ENCODE measurements at regions not wholly inside any gene's neighbourhood (a gene's known extent, or its start where the extent isn't known, plus 50 kb on each side); places are given as distances from the start of the nearest gene placed in this dataset.

DNA sequence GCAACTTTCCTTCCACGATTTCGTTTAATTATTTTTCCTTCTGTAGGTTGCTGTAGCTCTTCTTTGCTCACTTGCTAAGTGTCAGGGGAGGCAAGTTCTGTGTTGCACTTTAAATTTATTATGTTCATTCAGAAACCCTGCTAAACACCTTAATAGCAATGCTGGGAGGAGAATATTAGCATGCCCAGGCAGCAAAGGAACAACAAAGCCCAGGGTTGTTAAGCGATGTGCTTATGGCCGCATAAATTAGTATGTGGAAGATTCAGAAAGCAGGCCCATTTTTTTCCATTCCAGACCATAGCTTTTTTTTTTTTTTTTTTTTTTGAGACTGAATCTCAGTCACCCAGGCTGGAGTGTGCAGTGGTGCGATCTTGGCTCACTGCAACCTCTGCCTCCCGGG, 151.3 kb downstream of the BACH1 start:
- Histone ChIP-seq H3K36me3 (ENCODE audit: control insufficient read depth, insufficient read depth, low read length) (no peaks in the 10 kb centered on the region), H3K27me3 (replicated peaks; ENCODE audit: control insufficient read depth, insufficient read depth, low read length) (no peaks in the 10 kb centered on the region), H3K4me3 (replicated peaks; ENCODE audit: low read depth, low read length) (no peak overlapping the region)
- no peak for DNase-seq (ENCODE audit: extremely low read depth, insufficient read length)
- TF ChIP-seq, protein P1, sequence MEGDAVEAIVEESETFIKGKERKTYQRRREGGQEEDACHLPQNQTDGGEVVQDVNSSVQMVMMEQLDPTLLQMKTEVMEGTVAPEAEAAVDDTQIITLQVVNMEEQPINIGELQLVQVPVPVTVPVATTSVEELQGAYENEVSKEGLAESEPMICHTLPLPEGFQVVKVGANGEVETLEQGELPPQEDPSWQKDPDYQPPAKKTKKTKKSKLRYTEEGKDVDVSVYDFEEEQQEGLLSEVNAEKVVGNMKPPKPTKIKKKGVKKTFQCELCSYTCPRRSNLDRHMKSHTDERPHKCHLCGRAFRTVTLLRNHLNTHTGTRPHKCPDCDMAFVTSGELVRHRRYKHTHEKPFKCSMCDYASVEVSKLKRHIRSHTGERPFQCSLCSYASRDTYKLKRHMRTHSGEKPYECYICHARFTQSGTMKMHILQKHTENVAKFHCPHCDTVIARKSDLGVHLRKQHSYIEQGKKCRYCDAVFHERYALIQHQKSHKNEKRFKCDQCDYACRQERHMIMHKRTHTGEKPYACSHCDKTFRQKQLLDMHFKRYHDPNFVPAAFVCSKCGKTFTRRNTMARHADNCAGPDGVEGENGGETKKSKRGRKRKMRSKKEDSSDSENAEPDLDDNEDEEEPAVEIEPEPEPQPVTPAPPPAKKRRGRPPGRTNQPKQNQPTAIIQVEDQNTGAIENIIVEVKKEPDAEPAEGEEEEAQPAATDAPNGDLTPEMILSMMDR (IDR thresholded peaks at IDR 0.05; ENCODE audit: insufficient read depth, low read length, poor library complexity, severe bottlenecking): no peak

DNA sequence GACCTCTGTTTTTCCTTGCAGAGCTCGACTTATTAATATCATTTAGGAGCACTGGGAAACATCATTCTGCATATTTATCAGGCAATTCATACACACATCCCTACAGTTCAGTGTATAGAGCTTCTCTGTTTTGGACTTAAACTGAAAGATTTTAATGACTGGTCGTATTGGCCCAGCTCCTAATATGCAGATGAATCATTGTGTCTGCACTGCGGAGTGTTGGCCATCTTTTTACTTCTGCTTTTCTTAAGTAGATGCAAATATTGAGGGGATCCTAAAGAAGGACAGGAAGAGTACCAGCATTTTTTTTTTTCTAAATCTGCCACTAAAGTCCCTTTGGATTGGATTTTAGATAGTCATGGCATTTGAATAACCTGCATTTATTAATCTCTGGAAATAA, 154.8 kb downstream of the BACH1 start:
- peak; percentile 19 for DNase-seq (ENCODE audit: extremely low read depth, insufficient read length)
- TF ChIP-seq, protein P1 (IDR thresholded peaks at IDR 0.05; ENCODE audit: insufficient read depth, low read length, poor library complexity, severe bottlenecking): no peak
- Histone ChIP-seq H3K4me3 (replicated peaks; ENCODE audit: low read depth, low read length) (no peak overlapping the region), H3K27me3 (replicated peaks; ENCODE audit: control insufficient read depth, insufficient read depth, low read length) (no peaks in the 10 kb centered on the region), H3K36me3 (ENCODE audit: control insufficient read depth, insufficient read depth, low read length) (no peaks in the 10 kb centered on the region)

DNA sequence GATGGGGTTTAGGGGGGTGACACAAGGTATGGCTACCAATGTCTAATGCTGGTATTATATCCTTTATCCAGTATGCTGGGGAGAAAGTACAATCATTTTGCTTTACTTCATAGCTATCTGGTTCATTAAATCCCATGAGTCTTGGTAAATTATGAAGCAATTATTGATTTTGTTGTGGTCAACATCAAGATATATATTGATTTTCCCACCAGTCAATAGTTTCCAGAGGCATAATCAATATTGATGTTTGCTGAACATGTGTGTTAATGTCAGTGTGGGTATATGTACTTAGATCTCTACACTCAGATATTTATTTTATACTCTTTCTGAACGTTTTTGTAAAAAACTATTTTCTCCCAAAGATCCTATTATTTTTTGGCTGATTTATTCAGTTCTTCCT, 155.5 kb downstream of the BACH1 start:
- Histone ChIP-seq H3K27me3 (replicated peaks; ENCODE audit: control insufficient read depth, insufficient read depth, low read length) (no peaks in the 10 kb centered on the region), H3K36me3 (ENCODE audit: control insufficient read depth, insufficient read depth, low read length) (no peaks in the 10 kb centered on the region), H3K4me3 (replicated peaks; ENCODE audit: low read depth, low read length) (no peak overlapping the region)
- TF ChIP-seq, protein P1 (IDR thresholded peaks at IDR 0.05; ENCODE audit: insufficient read depth, low read length, poor library complexity, severe bottlenecking): no peak
- DNase-seq (ENCODE audit: extremely low read depth, insufficient read length): no peak

DNA sequence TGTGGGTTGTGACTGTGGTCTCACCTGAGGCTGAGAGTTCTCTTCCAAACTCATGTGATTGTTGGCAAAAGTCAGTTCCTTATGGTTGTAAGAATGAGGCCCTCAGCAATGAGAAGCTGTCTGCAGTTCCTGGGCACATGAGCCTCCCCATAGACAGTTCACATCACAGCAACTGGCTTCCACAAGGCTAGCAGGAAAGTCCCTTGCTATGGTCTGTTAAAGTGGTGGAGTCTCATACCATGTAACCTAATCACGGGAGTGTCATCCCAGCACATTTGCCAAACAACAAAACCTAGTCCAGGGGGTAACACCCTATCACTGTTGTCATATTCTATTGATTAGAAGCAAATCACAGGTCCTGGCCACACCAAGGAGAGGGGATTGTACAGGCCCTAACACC, 163.8 kb downstream of the BACH1 start:
- Histone ChIP-seq H3K4me3 (replicated peaks; ENCODE audit: low read depth, low read length) (no peak overlapping the region), H3K36me3 (ENCODE audit: control insufficient read depth, insufficient read depth, low read length) (no peaks in the 10 kb centered on the region), H3K27me3 (replicated peaks; ENCODE audit: control insufficient read depth, insufficient read depth, low read length) (no peaks in the 10 kb centered on the region)
- TF ChIP-seq, protein P1 (IDR thresholded peaks at IDR 0.05; ENCODE audit: insufficient read depth, low read length, poor library complexity, severe bottlenecking): no peak
- no peak for DNase-seq (ENCODE audit: extremely low read depth, insufficient read length)

DNA sequence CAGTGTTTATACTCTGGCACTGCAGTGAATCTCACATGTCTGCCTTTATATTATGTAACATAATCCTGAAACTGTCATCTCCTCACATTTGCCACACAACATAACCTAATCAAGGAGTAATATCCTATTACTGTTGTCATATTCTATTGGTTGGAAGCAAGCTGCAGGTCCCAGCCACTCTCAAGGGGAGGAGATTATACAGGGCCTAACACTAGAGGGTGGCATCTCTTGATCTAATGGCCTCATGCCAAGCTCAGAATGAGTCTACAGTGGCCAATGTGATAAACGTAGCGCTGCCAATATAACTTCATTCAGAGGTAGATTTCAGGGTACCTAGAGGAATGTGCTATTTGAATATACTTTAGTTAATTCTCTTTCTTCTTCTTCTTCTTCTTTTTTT, 166.8 kb downstream of the BACH1 start:
- Histone ChIP-seq H3K36me3 (ENCODE audit: control insufficient read depth, insufficient read depth, low read length) (no peaks in the 10 kb centered on the region; the same call in 1 of the 2 replicates), H3K4me3 (replicated peaks; ENCODE audit: low read depth, low read length) (no peak overlapping the region), H3K27me3 (replicated peaks; ENCODE audit: control insufficient read depth, insufficient read depth, low read length) (no peaks in the 10 kb centered on the region)
- TF ChIP-seq, protein P1 (IDR thresholded peaks at IDR 0.05; ENCODE audit: insufficient read depth, low read length, poor library complexity, severe bottlenecking): no peak
- DNase-seq (ENCODE audit: extremely low read depth, insufficient read length): no peak

DNA sequence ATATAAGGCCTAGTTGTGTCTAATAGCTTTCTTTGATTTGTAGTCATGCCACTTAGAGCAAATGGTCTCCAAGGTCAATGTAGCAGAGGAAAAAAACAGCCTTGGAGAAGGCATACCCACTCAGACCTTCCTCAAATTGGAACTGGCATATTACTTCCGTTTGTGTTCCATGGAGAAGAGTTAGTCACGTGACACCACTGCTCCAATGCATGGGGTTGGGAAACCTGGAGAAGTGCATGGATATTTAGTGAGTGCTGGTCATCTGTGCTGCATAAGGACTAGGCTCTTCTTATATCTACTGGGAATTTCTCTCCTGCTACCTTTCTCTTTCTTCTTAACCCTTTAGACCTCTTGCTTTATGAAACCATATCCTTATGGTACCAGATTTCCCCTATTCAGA, 167.8 kb downstream of the BACH1 start:
- no peak for DNase-seq (ENCODE audit: extremely low read depth, insufficient read length)
- H3K27me3 ChIP-seq (replicated peaks; ENCODE audit: control insufficient read depth, insufficient read depth, low read length): no peaks in the 10 kb centered on the region
- TF ChIP-seq, protein P1 (IDR thresholded peaks at IDR 0.05; ENCODE audit: insufficient read depth, low read length, poor library complexity, severe bottlenecking): no peak
- no peaks in the 10 kb centered on the region; the same call in 1 of the 2 replicates for H3K36me3 ChIP-seq (ENCODE audit: control insufficient read depth, insufficient read depth, low read length)
- no peak overlapping the region for H3K4me3 ChIP-seq (replicated peaks; ENCODE audit: low read depth, low read length)

Data from GM06990 (cell line).